K562 (cell line): ENCODE measurements at regions not wholly inside any gene's neighbourhood (a gene's known extent, or its start where the extent isn't known, plus 50 kb on each side); places are given as distances from the start of the nearest gene placed in this dataset.

Source experiments
- ATAC-seq: fragments of 200-7000 bp; cut with Tn5 transposase; 3 replicates; pipeline ENCODE4 v1.9.1; 2020; ENCODE audit warnings: moderate library complexity
- BruUV-seq: library from RNA; stranded (reverse); fragments of 400-500 nt; replicated peaks from 2 replicates; lab custom pipeline; 2021; lab: Mats Ljungman, UMichigan
- CTCF ChIA-PET: fragments of 300-600 bp; formaldehyde crosslinking; extraction: SDS; loops from one replicate; lab custom pipeline; 2021; ENCODE audit warnings: low intra/inter-chr PET ratio; lab: Yijun Ruan, JAX
- POLR2A ChIA-PET: fragments of 300-600, 350-650 bp; sonication (Branson Sonifier 250); formaldehyde crosslinking; extraction: SDS; loops from one replicate; lab custom pipeline; 2021; ENCODE audit warnings: antibody characterized with exemption, inconsistent platforms; lab: Yijun Ruan, JAX
- DNase-seq, 4 experiments: peaks; one replicate each; pipeline versions ENCODE4 v3.0.0 to v3.0.0-alpha.2; 2011 to 2018; ENCODE audit warnings: low spot score in 3 of 4, mixed read lengths in 3 of 4; ENCODE audit errors: extremely low read depth in 1 of 4
- FAIRE-seq: peaks from 2 replicates; lab custom pipeline; 2011; peaks lifted over from hg19 to GRCh38; lab: Jason Lieb, UNC
- H2AFZ ChIP-seq: 2 replicates; pipeline ENCODE4 v1.6.0; 2011; ENCODE audit warnings: low read depth, low read length, control low read depth, inconsistent platforms
- H3K27ac ChIP-seq: fragments of 200-600 bp; 3 replicates; pipeline ENCODE4 v1.8.0; 2011; ENCODE audit warnings: low read depth, mild to moderate bottlenecking, control low read depth, inconsistent platforms, low read length, moderate library complexity, mixed read lengths; ENCODE audit errors: extremely low read depth
- H3K27me3 ChIP-seq, 2 experiments: fragments of 300-600 bp in 1 of 2; 2 replicates in 1 of 2; 3 replicates in 1 of 2; pipeline versions ENCODE4 v1.6.0 to v1.8.0; 2011; ENCODE audit warnings: inconsistent platforms in 2 of 2, low read length in 2 of 2, mild to moderate bottlenecking in 1 of 2, mixed read lengths in 1 of 2, moderate library complexity in 1 of 2; ENCODE audit not compliant: control insufficient read depth in 2 of 2, insufficient read depth in 2 of 2
- H3K36me3 ChIP-seq: fragments of 300-600 bp; 3 replicates; pipeline ENCODE4 v1.8.0; 2011; ENCODE audit warnings: mild to moderate bottlenecking, low read length, inconsistent platforms; ENCODE audit not compliant: control insufficient read depth, insufficient read depth
- H3K4me1 ChIP-seq, 2 experiments: fragments of 200-600 bp in 1 of 2; replicated peaks in 1 of 2; 2 replicates in 1 of 2; 3 replicates in 1 of 2; pipeline versions ENCODE4 v1.5.1 to v1.8.0; 2011; ENCODE audit warnings: inconsistent platforms in 2 of 2, low read length in 2 of 2, mild to moderate bottlenecking in 1 of 2, mixed read lengths in 1 of 2, moderate library complexity in 1 of 2; ENCODE audit not compliant: control insufficient read depth in 2 of 2, insufficient read depth in 2 of 2
- H3K4me2 ChIP-seq: 2 replicates; pipeline ENCODE4 v1.6.1; 2011; ENCODE audit warnings: low read length, control low read depth, inconsistent platforms, mixed read lengths; ENCODE audit not compliant: insufficient read depth
- H3K4me3 ChIP-seq: fragments of 200-600 bp; sonication (generic), shearing (Covaris generic); 2 replicates; pipeline ENCODE4 v1.5.1; 2016; ENCODE audit warnings: control low read depth, inconsistent platforms
- H3K79me2 ChIP-seq: fragments of 200-600 bp; 3 replicates; pipeline ENCODE4 v1.8.0; 2011; ENCODE audit warnings: low read length, inconsistent platforms; ENCODE audit not compliant: control insufficient read depth, insufficient read depth
- H3K9ac ChIP-seq, 2 experiments: 2 replicates each; pipeline versions ENCODE4 v1.6.0 to v1.6.1; 2011; ENCODE audit warnings: low read depth in 2 of 2, low read length in 2 of 2, control low read depth in 1 of 2, inconsistent platforms in 1 of 2, mild to moderate bottlenecking in 1 of 2, mixed read lengths in 1 of 2; ENCODE audit not compliant: insufficient read depth in 1 of 2
- H3K9me1 ChIP-seq: one replicate; pipeline ENCODE4 v1.6.0; 2011; ENCODE audit warnings: inconsistent platforms, mild to moderate bottlenecking, low read length, moderate library complexity; ENCODE audit not compliant: control insufficient read depth, insufficient read depth
- H3K9me3 ChIP-seq: replicated peaks from 2 replicates; pipeline ENCODE4 v1.5.1; 2011; ENCODE audit warnings: low read depth, low read length, inconsistent platforms; ENCODE audit not compliant: control insufficient read depth, insufficient read depth
- H4K20me1 ChIP-seq: replicated peaks from 2 replicates; pipeline ENCODE4 v1.6.1; 2011; ENCODE audit warnings: low read length, inconsistent platforms, mixed read lengths; ENCODE audit not compliant: control insufficient read depth, insufficient read depth
- ATF7 ChIP-seq: fragments of 450-650 bp; IDR thresholded peaks from 2 replicates; pipeline ENCODE4 v1.7.1; 2014; ENCODE audit warnings: mild to moderate bottlenecking, moderate library complexity
- CREBBP ChIP-seq: IDR thresholded peaks from one replicate; pipeline ENCODE4 v1.6.1; 2012; ENCODE audit warnings: low read depth, mild to moderate bottlenecking, control low read depth, inconsistent platforms, low read length
- GTF3C2 ChIP-seq: IDR thresholded peaks from 3 replicates; pipeline ENCODE4 v1.6.1; 2011; ENCODE audit warnings: borderline replicate concordance, mild to moderate bottlenecking, moderate library complexity; ENCODE audit not compliant: insufficient read length; ENCODE audit errors: extremely low read depth
- L3MBTL2 ChIP-seq: fragments of 450-650 bp; IDR thresholded peaks from 2 replicates; pipeline ENCODE4 v1.6.1; 2016; ENCODE audit warnings: mild to moderate bottlenecking, moderate library complexity
- MED1 ChIP-seq: sonication (generic); formaldehyde crosslinking; IDR thresholded peaks from 2 replicates; pipeline ENCODE4 v1.8.1; 2023; ENCODE audit warnings: missing genetic modification reagents, borderline replicate concordance
- RAD51 ChIP-seq: fragments of 450-650 bp; IDR thresholded peaks from 2 replicates; pipeline ENCODE4 v1.7.1; 2016; ENCODE audit warnings: low read depth, mild to moderate bottlenecking, borderline replicate concordance
- ZC3H8 ChIP-seq: fragments of 450-650 bp; IDR thresholded peaks from 2 replicates; pipeline ENCODE4 v1.6.1; 2017
- ZKSCAN1 ChIP-seq: fragments of 150-350 bp; IDR thresholded peaks from 2 replicates; pipeline ENCODE4 v1.6.1; 2016; ENCODE audit warnings: low read depth, low read length
- ZNF830 ChIP-seq: fragments of 250-450 bp; sonication (Bioruptor Pico); IDR thresholded peaks from 2 replicates; pipeline ENCODE4 v1.5.0; 2021; ENCODE audit warnings: mild to moderate bottlenecking
- WGBS: fragments of 100-300 bp; shearing (Covaris generic); methylation state at CpG from one replicate; pipeline ENCODE4 v1.1.6; 2016; ENCODE audit warnings: low coverage, mixed read lengths; ENCODE audit not compliant: insufficient coverage; ENCODE audit errors: missing lambda C conversion rate; 5-methylcytosine and 5-hydroxymethylcytosine counted together
- in situ Hi-C: fragments of 300-500 bp; cut with MboI; formaldehyde crosslinking; loops from 4 replicates; pipeline ENCODE4 v1.15.0; 2018; ENCODE audit warnings: inconsistent platforms, mixed read lengths
- intact Hi-C: fragments of 100-400 bp; cut with micrococcal nuclease; formaldehyde crosslinking; loops from 2 replicates; pipeline ENCODE4 v1.14.2; 2022
- TF ChIP-seq, protein P1 (sequence below): sonication (generic); formaldehyde crosslinking; IDR thresholded peaks from 2 replicates; pipeline ENCODE4 v1.8.0; 2022; ENCODE audit warnings: mild to moderate bottlenecking, missing genetic modification reagents
- TF ChIP-seq, protein P2 (sequence below): fragments of 200-400 bp; formaldehyde crosslinking; IDR thresholded peaks from 2 replicates; pipeline ENCODE4 v1.6.1; 2017; ENCODE audit warnings: mild to moderate bottlenecking, low read depth, low read length, moderate library complexity
- TF ChIP-seq, protein P3 (sequence below): sonication (generic); formaldehyde crosslinking; IDR thresholded peaks from 2 replicates; pipeline ENCODE4 v1.8.1; 2023; ENCODE audit warnings: mild to moderate bottlenecking, missing genetic modification reagents, moderate library complexity

- TF ChIP-seq RAD51 = no peak
- TF ChIP-seq CREBBP = no peak
- no peak for TF ChIP-seq ZKSCAN1
- no peak for TF ChIP-seq ATF7
Measured at GRCh38 chr7:51666266-51666665, 349.7 kb upstream of the COBL start (continued).

GRCh38 chr7:51665045-51665780, 348.6 kb upstream of the COBL start:
- ChIA-PET CTCF (interaction anchor here (0.6 kb wide), 1 partner anchor 33 kb away, joined by 4 read pairs; no protein-coding TSS in a partner anchor), POLR2A (no interaction called here)
- H3K27ac ChIP-seq = no peak overlapping the region
- WGBS = 1% methylated on average over 7 of the region's 7 CpGs
- intact Hi-C loops = no loop called here
- no peak overlapping the region for H2AFZ ChIP-seq
- no peaks in the 10 kb centered on the region for H3K36me3 ChIP-seq
- H3K9me1 ChIP-seq = no peaks in the 10 kb centered on the region
- no peaks in the 10 kb centered on the region for H3K4me1 ChIP-seq
- in situ Hi-C loops = no loop called here
- no TSS peak for BruUV-seq
- H4K20me1 ChIP-seq = no peaks in the 10 kb centered on the region
- FAIRE-seq = no peak
- no peaks in the 10 kb centered on the region for H3K79me2 ChIP-seq
- H3K4me2 ChIP-seq = no peak overlapping the region
- H3K27me3 ChIP-seq = no peaks in the 10 kb centered on the region; a peak in 1 of 5 replicates
- no peak for DNase-seq
- no peak for ATAC-seq
- H3K9me3 ChIP-seq = no peaks in the 10 kb centered on the region
- H3K9ac ChIP-seq = no peak overlapping the region
- TF ChIP-seq ZNF830 (CRISPR knock-in tag) (no peak), ZC3H8 (no peak), MED1 (no peak), GTF3C2 (no peak), L3MBTL2 (no peak)
- TF ChIP-seq, protein P1, sequence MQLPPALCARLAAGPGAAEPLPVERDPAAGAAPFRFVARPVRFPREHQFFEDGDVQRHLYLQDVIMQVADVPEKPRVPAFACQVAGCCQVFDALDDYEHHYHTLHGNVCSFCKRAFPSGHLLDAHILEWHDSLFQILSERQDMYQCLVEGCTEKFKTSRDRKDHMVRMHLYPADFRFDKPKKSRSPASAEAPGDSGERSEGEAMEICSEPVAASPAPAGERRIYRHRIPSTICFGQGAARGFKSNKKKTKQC (CRISPR knock-in tag) = no peak
- TF ChIP-seq, protein P2, sequence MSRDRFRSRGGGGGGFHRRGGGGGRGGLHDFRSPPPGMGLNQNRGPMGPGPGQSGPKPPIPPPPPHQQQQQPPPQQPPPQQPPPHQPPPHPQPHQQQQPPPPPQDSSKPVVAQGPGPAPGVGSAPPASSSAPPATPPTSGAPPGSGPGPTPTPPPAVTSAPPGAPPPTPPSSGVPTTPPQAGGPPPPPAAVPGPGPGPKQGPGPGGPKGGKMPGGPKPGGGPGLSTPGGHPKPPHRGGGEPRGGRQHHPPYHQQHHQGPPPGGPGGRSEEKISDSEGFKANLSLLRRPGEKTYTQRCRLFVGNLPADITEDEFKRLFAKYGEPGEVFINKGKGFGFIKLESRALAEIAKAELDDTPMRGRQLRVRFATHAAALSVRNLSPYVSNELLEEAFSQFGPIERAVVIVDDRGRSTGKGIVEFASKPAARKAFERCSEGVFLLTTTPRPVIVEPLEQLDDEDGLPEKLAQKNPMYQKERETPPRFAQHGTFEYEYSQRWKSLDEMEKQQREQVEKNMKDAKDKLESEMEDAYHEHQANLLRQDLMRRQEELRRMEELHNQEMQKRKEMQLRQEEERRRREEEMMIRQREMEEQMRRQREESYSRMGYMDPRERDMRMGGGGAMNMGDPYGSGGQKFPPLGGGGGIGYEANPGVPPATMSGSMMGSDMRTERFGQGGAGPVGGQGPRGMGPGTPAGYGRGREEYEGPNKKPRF = no peak
- TF ChIP-seq, protein P3, sequence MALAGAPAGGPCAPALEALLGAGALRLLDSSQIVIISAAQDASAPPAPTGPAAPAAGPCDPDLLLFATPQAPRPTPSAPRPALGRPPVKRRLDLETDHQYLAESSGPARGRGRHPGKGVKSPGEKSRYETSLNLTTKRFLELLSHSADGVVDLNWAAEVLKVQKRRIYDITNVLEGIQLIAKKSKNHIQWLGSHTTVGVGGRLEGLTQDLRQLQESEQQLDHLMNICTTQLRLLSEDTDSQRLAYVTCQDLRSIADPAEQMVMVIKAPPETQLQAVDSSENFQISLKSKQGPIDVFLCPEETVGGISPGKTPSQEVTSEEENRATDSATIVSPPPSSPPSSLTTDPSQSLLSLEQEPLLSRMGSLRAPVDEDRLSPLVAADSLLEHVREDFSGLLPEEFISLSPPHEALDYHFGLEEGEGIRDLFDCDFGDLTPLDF (CRISPR knock-in tag) = no peak
- no peak overlapping the region for H3K4me3 ChIP-seq
